ENCODE measurements at regions not wholly inside any gene's neighbourhood (a gene's known extent, or its start where the extent isn't known, plus 50 kb on each side); places are given as distances from the start of the nearest gene placed in this dataset.
"Not testable (repeated sequence)": the region's sequence is repeated elsewhere in the genome, so short reads cannot be mapped to it uniquely, and the experiment has no call there.

DNA sequence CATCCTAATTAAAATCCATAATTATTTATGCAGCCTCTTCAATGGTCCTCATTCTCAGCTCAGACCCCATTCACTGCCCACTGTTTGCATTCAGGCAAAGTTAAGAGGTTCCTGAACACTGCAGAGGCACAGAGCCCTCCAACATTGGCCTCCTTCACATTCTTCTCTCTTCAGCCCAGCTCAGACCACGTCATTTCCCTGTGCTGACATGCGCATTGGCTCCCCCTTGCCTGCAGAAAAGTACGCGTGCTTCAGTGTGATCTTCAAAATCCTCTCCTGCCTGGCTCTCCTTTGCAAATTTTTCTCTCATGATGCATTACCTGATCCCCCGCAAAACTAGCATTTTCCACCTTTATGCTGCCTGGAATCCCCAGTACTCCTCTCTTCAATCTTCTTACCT lies 552.3 kb downstream of the NTRK3 start:
- Histone ChIP-seq H3K27me3 (replicated peaks in 2 of 5; ENCODE audit: control insufficient read depth in 4 of 5, insufficient read depth in 5 of 5, low read length in 4 of 5) (peaks cover 0 to 3% (median 0%) of the 10 kb centered on the region in 5 experiments), H3K27ac (ENCODE audit: insufficient read depth in 1 of 2, low read depth in 1 of 2, low read length in 2 of 2, poor library complexity in 1 of 2, severe bottlenecking in 2 of 2) (no peak overlapping the region), H3K4me3 (ENCODE audit: control insufficient read depth in 1 of 7, extremely low read depth in 1 of 7, insufficient read depth in 4 of 7, low read depth in 2 of 7, low read length in 6 of 7) (no peak overlapping the region), H3K4me1 (ENCODE audit: control extremely low read depth in 1 of 4, control insufficient read depth in 4 of 4, insufficient read depth in 4 of 4, low read length in 3 of 4) (no peaks in the 10 kb centered on the region), H3K9me3 (ENCODE audit: control extremely low read depth in 1 of 5, control insufficient read depth in 4 of 5, insufficient read depth in 2 of 5, low read depth in 1 of 5, low read length in 4 of 5) (no peaks in the 10 kb centered on the region), H3K36me3 (ENCODE audit: control insufficient read depth in 4 of 4, insufficient read depth in 4 of 4, low read length in 3 of 4) (no peaks in the 10 kb centered on the region)
- POLR2A ChIA-PET = no interaction called here
- CTCF ChIA-PET = no interaction called here
- 100% methylated on average over 4 of the region's 5 CpGs for whole genome bisulfite sequencing (ENCODE audit: insufficient coverage)
- DNase-seq = no peak

GRCh38 chr15:87703327-87704111 lies 553.0 kb downstream of the NTRK3 start:
- WGBS (ENCODE audit: insufficient coverage) = 84% methylated on average over 17 of the region's 18 CpGs
- POLR2A ChIA-PET = no interaction called here

GRCh38 chr15:87702270-87702669 lies 554.3 kb downstream of the NTRK3 start:
- no peaks in the 10 kb centered on the region for H3K4me1 ChIP-seq (ENCODE audit: control extremely low read depth in 1 of 4, control insufficient read depth in 4 of 4, insufficient read depth in 4 of 4, low read length in 3 of 4)
- H3K36me3 ChIP-seq (ENCODE audit: control insufficient read depth in 4 of 4, insufficient read depth in 4 of 4, low read length in 3 of 4) = no peaks in the 10 kb centered on the region
- 94% methylated on average over 2 of the region's 4 CpGs for WGBS (ENCODE audit: insufficient coverage)
- H3K9me3 ChIP-seq (ENCODE audit: control extremely low read depth in 1 of 5, control insufficient read depth in 4 of 5, insufficient read depth in 2 of 5, low read depth in 1 of 5, low read length in 4 of 5) = no peaks in the 10 kb centered on the region
- H3K27ac ChIP-seq (ENCODE audit: insufficient read depth in 1 of 2, low read depth in 1 of 2, low read length in 2 of 2, poor library complexity in 1 of 2, severe bottlenecking in 2 of 2) = no peak overlapping the region
- peaks cover 0 to 3% (median 0%) of the 10 kb centered on the region in 5 experiments for H3K27me3 ChIP-seq (replicated peaks in 2 of 5; ENCODE audit: control insufficient read depth in 4 of 5, insufficient read depth in 5 of 5, low read length in 4 of 5)
- DNase-seq = no peak
- H3K4me3 ChIP-seq (ENCODE audit: control insufficient read depth in 1 of 7, extremely low read depth in 1 of 7, insufficient read depth in 4 of 7, low read depth in 2 of 7, low read length in 6 of 7) = no peak overlapping the region
- ChIA-PET POLR2A (no interaction called here), CTCF (no interaction called here)

More at GRCh38 chr15:87703327-87704111, 553.0 kb downstream of the NTRK3 start:
- Histone ChIP-seq H3K4me1 (ENCODE audit: control extremely low read depth in 1 of 4, control insufficient read depth in 4 of 4, insufficient read depth in 4 of 4, low read length in 3 of 4) (no peaks in the 10 kb centered on the region), H3K27ac (ENCODE audit: insufficient read depth in 1 of 2, low read depth in 1 of 2, low read length in 2 of 2, poor library complexity in 1 of 2, severe bottlenecking in 2 of 2) (no peak overlapping the region), H3K4me3 (ENCODE audit: control insufficient read depth in 1 of 7, extremely low read depth in 1 of 7, insufficient read depth in 4 of 7, low read depth in 2 of 7, low read length in 6 of 7) (no peak overlapping the region), H3K27me3 (replicated peaks in 2 of 5; ENCODE audit: control insufficient read depth in 4 of 5, insufficient read depth in 5 of 5, low read length in 4 of 5) (peaks cover 0 to 3% (median 0%) of the 10 kb centered on the region in 5 experiments), H3K9me3 (ENCODE audit: control extremely low read depth in 1 of 5, control insufficient read depth in 4 of 5, insufficient read depth in 2 of 5, low read depth in 1 of 5, low read length in 4 of 5) (no peaks in the 10 kb centered on the region), H3K36me3 (ENCODE audit: control insufficient read depth in 4 of 4, insufficient read depth in 4 of 4, low read length in 3 of 4) (no peaks in the 10 kb centered on the region)
- no peak for DNase-seq
- CTCF ChIA-PET = no interaction called here

- H3K4me3 ChIP-seq (ENCODE audit: control insufficient read depth in 1 of 7, extremely low read depth in 1 of 7, insufficient read depth in 4 of 7, low read depth in 2 of 7, low read length in 6 of 7); H3K27ac ChIP-seq (ENCODE audit: insufficient read depth in 1 of 2, low read depth in 1 of 2, low read length in 2 of 2, poor library complexity in 1 of 2, severe bottlenecking in 2 of 2); H3K4me1 ChIP-seq (ENCODE audit: control extremely low read depth in 1 of 4, control insufficient read depth in 4 of 4, insufficient read depth in 4 of 4, low read length in 3 of 4); POLR2A ChIA-PET; H3K27me3 ChIP-seq (replicated peaks in 2 of 5; ENCODE audit: control insufficient read depth in 4 of 5, insufficient read depth in 5 of 5, low read length in 4 of 5); H3K9me3 ChIP-seq (ENCODE audit: control extremely low read depth in 1 of 5, control insufficient read depth in 4 of 5, insufficient read depth in 2 of 5, low read depth in 1 of 5, low read length in 4 of 5); H3K36me3 ChIP-seq (ENCODE audit: control insufficient read depth in 4 of 4, insufficient read depth in 4 of 4, low read length in 3 of 4); DNase-seq; CTCF ChIA-PET: not testable (repeated sequence)
- no CpG with 5 or more reads among the region's 2 CpGs for WGBS (ENCODE audit: insufficient coverage)
These were observed 558.1 kb downstream of the NTRK3 start for GRCh38 chr15:87698467-87698866.

DNA sequence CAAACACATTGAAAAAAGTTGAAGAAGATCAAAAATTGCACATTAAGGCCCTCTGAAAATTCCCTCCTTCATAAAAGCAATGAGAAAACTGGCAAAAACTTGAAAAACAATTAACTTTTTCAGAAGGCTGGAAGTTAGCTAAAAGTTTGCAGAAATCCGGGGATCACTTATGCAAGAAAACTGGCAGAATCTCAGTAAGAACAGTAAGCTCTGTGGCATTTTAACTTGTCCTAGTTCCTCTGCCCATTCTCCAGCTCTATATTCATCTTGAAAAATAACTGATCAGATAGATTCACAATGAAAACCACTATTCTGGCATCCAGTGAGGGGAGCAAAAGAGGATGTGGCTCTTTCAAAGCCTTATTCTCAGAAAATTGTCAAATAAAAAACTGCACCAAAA lies 566.8 kb downstream of the NTRK3 start:
- CTCF ChIA-PET = no interaction called here
- POLR2A ChIA-PET = no interaction called here
- H3K4me3 ChIP-seq (ENCODE audit: control insufficient read depth in 1 of 7, extremely low read depth in 1 of 7, insufficient read depth in 4 of 7, low read depth in 2 of 7, low read length in 6 of 7) = no peak overlapping the region
- H3K27ac ChIP-seq (ENCODE audit: insufficient read depth in 1 of 2, low read depth in 1 of 2, low read length in 2 of 2, poor library complexity in 1 of 2, severe bottlenecking in 2 of 2) = no peak overlapping the region
- no peaks in the 10 kb centered on the region for H3K36me3 ChIP-seq (ENCODE audit: control insufficient read depth in 4 of 4, insufficient read depth in 4 of 4, low read length in 3 of 4)
- H3K27me3 ChIP-seq (replicated peaks in 2 of 5; ENCODE audit: control insufficient read depth in 4 of 5, insufficient read depth in 5 of 5, low read length in 4 of 5) = no peaks in the 10 kb centered on the region
- WGBS (ENCODE audit: insufficient coverage) = 75% methylated on average over 1 of the region's 1 CpG
- no peak for DNase-seq
- H3K9me3 ChIP-seq (ENCODE audit: control extremely low read depth in 1 of 5, control insufficient read depth in 4 of 5, insufficient read depth in 2 of 5, low read depth in 1 of 5, low read length in 4 of 5) = peaks cover 0 to 5% (median 0%) of the 10 kb centered on the region in 5 experiments
- no peaks in the 10 kb centered on the region for H3K4me1 ChIP-seq (ENCODE audit: control extremely low read depth in 1 of 4, control insufficient read depth in 4 of 4, insufficient read depth in 4 of 4, low read length in 3 of 4)

DNA sequence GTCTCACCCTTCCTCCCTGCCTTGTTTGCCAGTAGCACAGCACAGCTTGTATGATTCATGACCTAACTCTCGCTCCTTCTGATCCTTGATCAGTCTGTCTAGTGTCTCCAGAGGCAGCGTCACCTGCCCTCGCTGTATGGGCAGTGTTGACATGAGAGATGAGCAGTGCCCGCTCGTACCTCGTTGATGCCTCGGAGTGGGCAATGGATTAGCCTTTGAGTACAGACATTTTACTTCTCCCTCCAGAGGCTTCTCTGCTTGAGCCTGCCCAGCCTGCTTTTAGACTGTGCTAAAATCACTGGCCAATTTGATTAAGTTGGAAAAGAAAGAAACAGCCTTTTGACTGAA lies 569.0 kb downstream of the NTRK3 start:
- Histone ChIP-seq H3K27me3 (replicated peaks in 2 of 5; ENCODE audit: control insufficient read depth in 4 of 5, insufficient read depth in 5 of 5, low read length in 4 of 5) (no peaks in the 10 kb centered on the region), H3K36me3 (ENCODE audit: control insufficient read depth in 4 of 4, insufficient read depth in 4 of 4, low read length in 3 of 4) (no peaks in the 10 kb centered on the region), H3K4me1 (ENCODE audit: control extremely low read depth in 1 of 4, control insufficient read depth in 4 of 4, insufficient read depth in 4 of 4, low read length in 3 of 4) (no peaks in the 10 kb centered on the region), H3K27ac (ENCODE audit: insufficient read depth in 1 of 2, low read depth in 1 of 2, low read length in 2 of 2, poor library complexity in 1 of 2, severe bottlenecking in 2 of 2) (no peak overlapping the region), H3K9me3 (ENCODE audit: control extremely low read depth in 1 of 5, control insufficient read depth in 4 of 5, insufficient read depth in 2 of 5, low read depth in 1 of 5, low read length in 4 of 5) (peaks cover 0 to 2% (median 0%) of the 10 kb centered on the region in 5 experiments), H3K4me3 (ENCODE audit: control insufficient read depth in 1 of 7, extremely low read depth in 1 of 7, insufficient read depth in 4 of 7, low read depth in 2 of 7, low read length in 6 of 7) (no peak overlapping the region)
- WGBS (ENCODE audit: insufficient coverage) = 97% methylated on average over 6 of the region's 7 CpGs
- ChIA-PET POLR2A (no interaction called here), CTCF (no interaction called here)
- no peak for DNase-seq

DNA sequence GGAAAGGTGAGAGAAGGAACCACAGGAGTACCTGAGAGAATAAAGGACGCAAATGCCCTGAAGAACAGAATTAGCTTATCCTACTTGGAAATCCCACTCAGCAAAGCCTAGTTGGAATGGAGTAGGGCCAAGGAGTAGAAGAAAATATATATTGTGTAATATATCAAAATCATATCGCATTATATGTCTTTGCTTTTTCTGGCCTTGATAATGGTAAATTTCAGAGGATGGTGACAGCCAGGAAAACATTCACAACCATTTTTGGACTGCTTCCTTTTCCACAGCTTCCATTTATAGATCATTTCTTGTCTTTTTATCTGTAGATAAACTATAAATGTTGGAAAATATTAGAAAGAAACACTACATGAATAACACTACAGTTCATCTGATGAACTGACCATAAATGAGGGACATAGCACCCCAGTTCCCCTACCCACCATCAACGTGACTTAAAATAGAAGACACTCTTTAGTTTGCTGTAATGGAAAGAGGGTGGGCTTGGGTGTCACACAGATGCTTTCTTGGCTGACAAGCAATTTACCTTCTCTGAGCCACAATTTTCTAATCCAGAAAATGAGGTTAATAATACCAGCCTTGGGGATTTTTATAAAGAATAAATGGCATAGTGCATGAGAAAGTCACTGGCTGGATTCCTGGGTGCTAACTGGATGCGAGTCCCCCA lies 569.6 kb downstream of the NTRK3 start:
- H3K36me3 ChIP-seq (ENCODE audit: control insufficient read depth in 4 of 4, insufficient read depth in 4 of 4, low read length in 3 of 4) = no peaks in the 10 kb centered on the region
- H3K9me3 ChIP-seq (ENCODE audit: control extremely low read depth in 1 of 5, control insufficient read depth in 4 of 5, insufficient read depth in 2 of 5, low read depth in 1 of 5, low read length in 4 of 5) = peaks cover 0 to 2% (median 0%) of the 10 kb centered on the region in 5 experiments
- no peak overlapping the region for H3K27ac ChIP-seq (ENCODE audit: insufficient read depth in 1 of 2, low read depth in 1 of 2, low read length in 2 of 2, poor library complexity in 1 of 2, severe bottlenecking in 2 of 2)
- 86% methylated on average over 1 of the region's 4 CpGs for WGBS (ENCODE audit: insufficient coverage)
- H3K4me1 ChIP-seq (ENCODE audit: control extremely low read depth in 1 of 4, control insufficient read depth in 4 of 4, insufficient read depth in 4 of 4, low read length in 3 of 4) = no peaks in the 10 kb centered on the region
- DNase-seq = no peak
- H3K27me3 ChIP-seq (replicated peaks in 2 of 5; ENCODE audit: control insufficient read depth in 4 of 5, insufficient read depth in 5 of 5, low read length in 4 of 5) = no peaks in the 10 kb centered on the region
- H3K4me3 ChIP-seq (ENCODE audit: control insufficient read depth in 1 of 7, extremely low read depth in 1 of 7, insufficient read depth in 4 of 7, low read depth in 2 of 7, low read length in 6 of 7) = no peak overlapping the region
- ChIA-PET POLR2A (no interaction called here), CTCF (interaction anchor here (1.3 kb wide), 1 partner anchor 8 kb away, joined by 3 read pairs; no protein-coding TSS in a partner anchor)

All from common myeloid progenitor, CD34-positive (primary cell).